ENCODE measurements at regions not wholly inside any gene's neighbourhood (a gene's known extent, or its start where the extent isn't known, plus 50 kb on each side); places are given as distances from the start of the nearest gene placed in this dataset.

DNA sequence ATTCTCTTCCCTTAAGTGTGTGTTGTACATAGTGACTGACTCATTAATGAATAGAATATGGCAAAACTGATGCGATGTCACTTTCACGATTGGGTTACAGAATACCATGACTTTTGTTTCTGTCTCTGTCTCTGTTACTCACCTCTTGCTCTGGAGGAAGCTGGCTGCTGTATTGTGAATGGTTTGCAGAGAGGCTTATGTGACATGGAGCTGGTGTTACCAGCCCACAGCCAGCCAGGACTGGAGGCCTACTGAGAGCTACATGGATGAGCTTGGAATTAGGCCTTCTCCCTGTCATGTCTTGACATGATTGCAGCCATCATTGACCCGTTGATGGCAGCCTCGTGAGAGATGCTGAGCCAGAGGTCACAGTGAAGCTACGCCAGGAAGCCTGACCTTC lies 161.9 kb downstream of the TAF11L14 start:
- no peak for DNase-seq (ENCODE audit: extremely low spot score)
- ChIA-PET CTCF (interaction anchor here (0.8 to 2.2 kb wide), 2 partner anchors 10 to 23 kb away, joined by 3 to 5 read pairs; no protein-coding TSS in a partner anchor), POLR2A (interaction anchor here (0.5 kb wide), 1 partner anchor 14 kb away, joined by 4 read pairs; no protein-coding TSS in a partner anchor)
- TF ChIP-seq, protein P1, sequence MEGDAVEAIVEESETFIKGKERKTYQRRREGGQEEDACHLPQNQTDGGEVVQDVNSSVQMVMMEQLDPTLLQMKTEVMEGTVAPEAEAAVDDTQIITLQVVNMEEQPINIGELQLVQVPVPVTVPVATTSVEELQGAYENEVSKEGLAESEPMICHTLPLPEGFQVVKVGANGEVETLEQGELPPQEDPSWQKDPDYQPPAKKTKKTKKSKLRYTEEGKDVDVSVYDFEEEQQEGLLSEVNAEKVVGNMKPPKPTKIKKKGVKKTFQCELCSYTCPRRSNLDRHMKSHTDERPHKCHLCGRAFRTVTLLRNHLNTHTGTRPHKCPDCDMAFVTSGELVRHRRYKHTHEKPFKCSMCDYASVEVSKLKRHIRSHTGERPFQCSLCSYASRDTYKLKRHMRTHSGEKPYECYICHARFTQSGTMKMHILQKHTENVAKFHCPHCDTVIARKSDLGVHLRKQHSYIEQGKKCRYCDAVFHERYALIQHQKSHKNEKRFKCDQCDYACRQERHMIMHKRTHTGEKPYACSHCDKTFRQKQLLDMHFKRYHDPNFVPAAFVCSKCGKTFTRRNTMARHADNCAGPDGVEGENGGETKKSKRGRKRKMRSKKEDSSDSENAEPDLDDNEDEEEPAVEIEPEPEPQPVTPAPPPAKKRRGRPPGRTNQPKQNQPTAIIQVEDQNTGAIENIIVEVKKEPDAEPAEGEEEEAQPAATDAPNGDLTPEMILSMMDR (IDR thresholded peaks at IDR 0.05; ENCODE audit: control extremely low read depth, extremely low read depth, low read depth, missing control alignments) = no peak

DNA sequence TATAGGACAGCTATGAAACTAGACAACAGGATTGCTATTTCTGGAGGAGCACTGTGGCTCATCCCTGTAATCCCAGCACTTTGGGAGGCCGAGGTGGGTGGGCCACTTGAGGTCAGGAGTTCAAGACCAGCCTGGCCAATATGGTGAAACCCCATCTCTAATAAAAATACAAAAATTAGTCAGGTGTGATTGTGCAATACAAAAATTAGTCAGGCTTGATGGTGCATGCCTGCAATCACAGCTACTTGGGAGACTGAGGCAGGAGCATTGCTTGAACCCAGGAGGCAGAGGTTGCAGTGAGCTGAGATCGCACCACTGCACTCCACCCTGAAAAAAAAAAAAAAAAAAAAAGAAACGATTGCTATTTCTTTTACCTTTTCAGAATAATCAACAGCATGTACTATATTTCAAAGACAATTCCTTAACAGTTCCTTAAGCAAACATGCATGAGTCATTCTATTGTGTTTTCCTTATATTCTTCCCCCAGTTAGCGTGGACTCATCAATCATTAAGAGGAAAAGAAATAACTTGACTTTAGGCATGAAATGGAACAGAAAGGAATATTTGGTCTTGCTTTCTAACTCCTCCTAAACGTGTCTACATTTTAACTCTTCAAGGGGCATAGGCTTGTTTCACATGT lies 162.6 kb downstream of the TAF11L14 start:
- DNase-seq (ENCODE audit: extremely low spot score) = no peak
- CTCF ChIA-PET = interaction anchor here (0.8 kb wide), 1 partner anchor 22 kb away, joined by 3 read pairs; no protein-coding TSS in a partner anchor
- TF ChIP-seq, protein P1 (IDR thresholded peaks at IDR 0.05; ENCODE audit: control extremely low read depth, extremely low read depth, low read depth, missing control alignments) = no peak
- POLR2A ChIA-PET = interaction anchor here (0.5 kb wide), 1 partner anchor 14 kb away, joined by 4 read pairs; no protein-coding TSS in a partner anchor

DNA sequence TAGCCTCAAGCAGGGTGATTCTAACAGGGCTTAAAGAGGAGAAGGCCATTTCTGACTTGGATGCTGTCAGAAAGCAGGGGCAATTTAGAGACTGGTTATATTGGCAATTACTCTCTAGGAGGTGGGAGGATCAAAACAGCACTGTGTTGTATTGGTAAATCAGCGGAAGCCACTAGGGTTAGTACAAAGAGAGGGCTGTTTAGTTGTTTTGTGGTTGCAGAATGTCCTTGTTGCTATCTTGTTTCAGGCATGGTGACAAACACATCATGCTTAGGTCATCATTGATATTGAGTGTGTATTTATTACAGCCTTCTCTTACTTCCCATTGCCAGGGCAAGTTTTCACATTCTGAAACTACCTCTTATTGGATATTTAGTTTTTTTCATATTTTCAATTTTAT lies 165.3 kb downstream of the TAF11L14 start:
- ChIA-PET CTCF (no interaction called here), POLR2A (no interaction called here)
- TF ChIP-seq, protein P1 (IDR thresholded peaks at IDR 0.05; ENCODE audit: control extremely low read depth, extremely low read depth, low read depth, missing control alignments) = no peak
- no peak for DNase-seq (ENCODE audit: extremely low spot score)

DNA sequence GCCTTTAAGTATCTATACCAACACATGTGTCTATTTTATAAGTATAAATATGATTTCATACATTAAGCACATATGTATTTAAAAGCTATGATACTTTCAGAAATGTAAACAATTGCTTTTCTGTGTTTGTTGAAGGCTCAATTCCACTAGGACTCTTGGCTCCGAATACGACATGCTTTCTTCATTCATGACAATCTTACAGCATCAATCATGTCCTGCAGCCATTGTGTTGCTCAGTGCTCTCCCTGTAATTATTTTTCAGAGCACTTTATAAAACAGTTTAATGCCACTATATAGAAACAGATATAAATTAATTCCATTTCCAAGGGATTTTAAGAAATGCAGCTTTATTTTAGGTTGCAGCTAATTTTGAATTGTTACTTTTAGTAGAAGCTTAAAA lies 167.3 kb downstream of the TAF11L14 start:
- TF ChIP-seq, protein P1 (IDR thresholded peaks at IDR 0.05; ENCODE audit: control extremely low read depth, extremely low read depth, low read depth, missing control alignments) = no peak
- POLR2A ChIA-PET = no interaction called here
- CTCF ChIA-PET = interaction anchor here (1.8 kb wide), 1 partner anchor 585 kb away, joined by 6 read pairs; no protein-coding TSS in a partner anchor
- no peak for DNase-seq (ENCODE audit: extremely low spot score)

DNA sequence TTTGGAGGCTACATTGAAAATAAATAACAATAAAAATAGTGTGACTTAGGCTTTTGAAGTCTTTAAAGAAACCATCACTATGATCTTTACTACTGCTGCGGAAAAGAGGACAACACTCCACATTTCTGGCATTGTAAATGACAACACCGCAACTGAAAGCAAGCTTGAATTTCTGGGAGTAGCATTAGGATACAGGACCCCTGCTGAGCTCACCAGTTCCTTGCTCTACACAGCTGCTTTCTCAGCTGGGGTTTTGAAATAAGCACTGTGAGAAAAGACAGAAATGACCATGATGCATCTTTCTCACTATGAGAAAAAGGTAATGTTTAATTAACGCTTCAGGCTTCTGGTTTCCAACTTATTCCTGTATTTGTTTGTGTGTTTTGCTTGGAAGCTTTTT lies 168.0 kb downstream of the TAF11L14 start:
- DNase-seq (ENCODE audit: extremely low spot score) = no peak
- ChIA-PET CTCF (interaction anchor here (0.9 to 1.9 kb wide), 4 partner anchors 8 to 586 kb away, joined by 3 to 6 read pairs (median 4); no protein-coding TSS in a partner anchor), POLR2A (no interaction called here)
- TF ChIP-seq, protein P1 (IDR thresholded peaks at IDR 0.05; ENCODE audit: control extremely low read depth, extremely low read depth, low read depth, missing control alignments) = no peak

DNA sequence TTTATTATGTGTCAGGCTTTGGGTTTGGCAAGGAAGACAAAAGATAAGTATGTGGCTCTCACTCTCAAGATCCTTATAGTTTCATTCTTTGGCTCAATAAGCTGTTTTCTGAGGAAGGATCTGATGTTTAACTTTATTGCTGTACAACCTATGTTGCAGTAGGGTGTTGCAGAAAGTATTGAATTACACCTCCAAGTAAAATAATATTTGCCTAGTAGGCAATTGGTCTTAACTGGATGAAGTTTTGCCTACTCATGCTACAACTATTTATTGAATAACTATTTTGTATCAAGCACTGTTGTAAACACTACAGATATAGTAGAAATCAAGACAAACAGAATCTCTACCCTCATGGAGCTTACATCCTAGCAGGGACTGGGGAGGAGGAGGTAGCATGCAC lies 169.7 kb downstream of the TAF11L14 start:
- ChIA-PET POLR2A (no interaction called here), CTCF (interaction anchor here (1.9 kb wide), 1 partner anchor 18 kb away, joined by 4 read pairs; no protein-coding TSS in a partner anchor)
- DNase-seq (ENCODE audit: extremely low spot score) = no peak
- TF ChIP-seq, protein P1 (IDR thresholded peaks at IDR 0.05; ENCODE audit: control extremely low read depth, extremely low read depth, low read depth, missing control alignments) = no peak
